ENCODE measurements at regions not wholly inside any gene's neighbourhood (a gene's known extent, or its start where the extent isn't known, plus 50 kb on each side); places are given as distances from the start of the nearest gene placed in this dataset.
"Not testable (repeated sequence)": the region's sequence is repeated elsewhere in the genome, so short reads cannot be mapped to it uniquely, and the experiment has no call there.

GRCh38 chr5:92179651-92180050, 796.5 kb upstream of the ARRDC3 start:
- DNase-seq (ENCODE audit: low read depth in 2 of 2): no peak

DNA sequence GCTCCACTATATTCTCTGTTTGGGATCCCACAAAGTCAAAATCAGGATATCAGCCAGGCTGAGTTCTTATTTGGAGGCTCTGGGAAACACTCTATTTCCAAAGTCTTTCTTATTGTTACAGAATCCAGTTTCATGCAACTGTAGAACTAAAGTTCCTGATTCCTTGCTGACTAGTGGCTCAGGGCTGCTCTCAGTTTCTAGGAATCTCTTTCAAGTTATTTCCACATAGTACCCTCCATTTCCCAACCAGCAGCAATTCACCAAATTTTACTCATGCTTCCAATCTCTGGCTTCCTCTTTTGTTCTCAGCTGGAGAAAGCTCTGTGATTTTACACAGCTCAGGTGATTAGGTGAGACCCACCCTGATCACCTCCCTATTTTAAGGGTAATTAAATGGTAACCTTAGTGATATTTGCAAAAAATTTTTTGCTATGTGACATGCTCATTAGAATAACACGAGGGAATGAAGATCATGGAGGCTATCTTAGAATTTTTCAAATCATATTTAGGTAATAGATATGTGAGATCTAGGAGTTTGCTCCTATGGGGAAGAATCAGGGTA, 794.9 kb upstream of the ARRDC3 start:
- no peak for DNase-seq (ENCODE audit: low read depth in 2 of 2)

GRCh38 chr5:92163906-92164305, 780.8 kb upstream of the ARRDC3 start:
- no peak for DNase-seq (ENCODE audit: low read depth in 2 of 2)

DNA sequence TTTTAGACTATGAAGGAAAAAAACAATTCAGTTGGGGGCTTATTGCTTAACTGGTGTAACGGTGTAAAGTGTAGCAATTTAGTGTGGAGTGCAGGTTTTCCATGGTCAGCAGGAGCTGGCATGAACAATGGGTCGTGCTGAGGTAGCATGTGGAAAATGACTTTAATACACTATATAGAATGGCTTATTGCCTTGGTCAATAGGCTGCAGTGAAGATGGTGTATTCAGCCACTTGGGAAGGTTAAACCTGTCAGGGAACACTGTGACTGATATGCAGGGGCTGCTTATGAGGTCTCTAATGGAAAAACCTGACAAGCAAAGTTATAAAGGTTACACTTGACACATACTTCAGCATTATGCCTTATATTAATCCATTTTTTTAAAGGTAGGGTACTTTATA, 764.7 kb upstream of the ARRDC3 start:
- no peak for DNase-seq (ENCODE audit: low read depth in 2 of 2)

GRCh38 chr5:92147266-92147665, 764.1 kb upstream of the ARRDC3 start:
- DNase-seq (ENCODE audit: low read depth in 2 of 2): no peak

- DNase-seq (ENCODE audit: low read depth in 2 of 2): no peak
Observed at GRCh38 chr5:92145852-92146251, 762.7 kb upstream of the ARRDC3 start.

GRCh38 chr5:92144824-92145223, 761.7 kb upstream of the ARRDC3 start:
- DNase-seq (ENCODE audit: low read depth in 2 of 2): no peak

GRCh38 chr5:92132294-92132908, 749.3 kb upstream of the ARRDC3 start:
- DNase-seq (ENCODE audit: low read depth in 2 of 2): not testable (repeated sequence)

DNA sequence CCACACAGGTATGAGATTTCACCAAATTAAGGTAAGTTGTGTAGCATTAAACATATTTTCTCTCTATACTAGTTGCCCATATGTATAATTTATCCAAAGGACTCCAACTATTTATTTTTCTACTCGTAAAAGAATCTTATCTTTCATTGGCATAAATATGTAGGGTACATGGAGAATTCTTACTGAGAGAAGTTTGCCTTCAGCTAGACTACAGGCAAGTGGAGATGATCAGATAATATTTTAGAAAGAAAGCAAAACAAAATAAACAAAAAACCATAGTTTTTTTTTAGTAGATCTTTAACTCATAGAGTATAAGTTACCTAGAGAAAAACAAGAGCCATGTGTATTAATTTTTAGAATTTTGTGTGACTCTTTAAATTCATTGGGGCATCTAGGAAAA, 743.1 kb upstream of the ARRDC3 start:
- DNase-seq (ENCODE audit: low read depth in 2 of 2): no peak

DNA sequence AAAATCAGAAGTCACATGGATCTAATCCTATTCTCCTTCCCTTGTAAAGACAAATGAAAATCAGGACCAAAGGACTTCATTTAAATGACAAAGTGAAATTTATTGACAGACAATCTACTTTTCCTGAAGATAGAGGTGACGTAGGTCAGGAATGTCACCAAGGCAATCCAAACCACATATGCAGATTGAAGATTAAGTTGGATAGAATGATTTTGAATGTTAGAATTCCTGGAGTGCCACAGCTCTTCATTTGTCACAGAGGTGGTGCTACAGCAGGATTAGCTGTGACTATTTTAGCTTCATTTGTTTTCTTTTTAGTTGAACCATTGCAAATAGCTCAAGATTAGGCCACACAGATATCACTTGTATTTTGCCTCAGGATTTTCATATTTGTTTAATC, 736.0 kb upstream of the ARRDC3 start:
- DNase-seq (ENCODE audit: low read depth in 2 of 2): no peak

GRCh38 chr5:92106808-92107207, 723.7 kb upstream of the ARRDC3 start:
- DNase-seq (ENCODE audit: low read depth in 2 of 2): no peak

DNA sequence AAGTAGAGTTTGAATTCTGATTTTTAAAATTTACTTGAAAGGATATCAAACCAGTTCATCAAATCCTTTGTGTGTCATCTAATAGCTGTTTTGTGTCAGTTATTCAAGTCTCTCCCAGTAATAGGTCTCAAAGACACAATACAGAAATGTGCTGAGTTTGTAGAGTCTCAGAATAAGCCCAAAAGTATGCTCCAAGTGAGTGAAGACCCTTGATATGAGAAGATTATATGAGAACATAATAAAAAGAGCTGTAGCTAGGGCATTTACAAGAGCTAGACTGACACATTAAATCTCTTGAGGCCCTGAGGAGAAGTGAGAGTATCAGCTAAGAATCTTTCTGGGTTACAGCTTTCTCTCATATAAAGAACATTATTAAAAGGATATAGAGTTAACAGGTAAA, 721.0 kb upstream of the ARRDC3 start:
- DNase-seq (ENCODE audit: low read depth in 2 of 2): no peak

GRCh38 chr5:92102313-92102712, 719.2 kb upstream of the ARRDC3 start:
- DNase-seq (ENCODE audit: low read depth in 2 of 2): no peak

DNA sequence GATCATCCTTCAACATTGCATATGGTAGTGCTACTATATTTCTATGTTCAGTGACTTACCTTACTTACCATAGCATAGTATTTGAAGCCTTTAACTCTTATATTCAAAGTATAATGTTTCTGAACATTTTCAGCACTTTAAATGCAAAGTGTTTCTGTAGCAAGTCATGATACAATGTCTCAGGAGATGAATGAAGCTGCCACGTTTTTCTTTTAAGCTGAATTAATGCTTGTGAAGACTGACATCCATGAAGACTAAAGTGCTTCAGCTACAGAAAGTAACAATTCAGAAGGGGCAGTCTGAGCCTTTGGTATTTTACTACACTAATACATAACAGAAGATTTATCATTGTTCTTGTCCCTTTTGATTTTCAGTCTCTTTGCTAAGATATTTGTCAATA, 709.1 kb upstream of the ARRDC3 start:
- no peak for DNase-seq (ENCODE audit: low read depth in 2 of 2)

GRCh38 chr5:92086059-92086811, 703.1 kb upstream of the ARRDC3 start:
- no peak for DNase-seq (ENCODE audit: low read depth in 2 of 2)

- DNase-seq (ENCODE audit: low read depth in 2 of 2): no peak
Observed at GRCh38 chr5:92081958-92082712, 699.0 kb upstream of the ARRDC3 start.

- DNase-seq (ENCODE audit: low read depth in 2 of 2): no peak
Observed at GRCh38 chr5:92070786-92071185, 687.7 kb upstream of the ARRDC3 start.

GRCh38 chr5:92064993-92065392, 681.9 kb upstream of the ARRDC3 start:
- DNase-seq (ENCODE audit: low read depth in 2 of 2): no peak

DNA sequence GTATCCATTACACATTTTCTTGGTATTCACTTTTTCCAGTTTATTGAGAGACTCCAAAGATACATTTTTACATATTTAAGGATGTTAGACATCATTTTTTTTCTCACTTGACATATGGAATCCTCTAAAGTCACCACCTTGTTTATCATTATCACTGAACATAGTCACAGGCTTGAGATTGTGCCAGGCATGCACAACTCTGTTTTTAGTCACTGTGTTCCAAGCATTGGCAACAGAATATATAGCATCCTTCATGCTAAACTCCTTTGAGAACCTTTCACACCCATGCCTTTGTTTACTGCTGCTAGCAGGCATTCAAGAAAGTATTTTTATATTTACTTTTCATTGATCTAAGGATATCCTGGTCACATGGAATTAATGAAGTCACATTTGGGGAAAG, 668.6 kb upstream of the ARRDC3 start:
- DNase-seq (ENCODE audit: low read depth in 2 of 2): no peak

- DNase-seq (ENCODE audit: low read depth in 2 of 2): no peak
Observed at GRCh38 chr5:92050970-92051369, 667.9 kb upstream of the ARRDC3 start.

DNA sequence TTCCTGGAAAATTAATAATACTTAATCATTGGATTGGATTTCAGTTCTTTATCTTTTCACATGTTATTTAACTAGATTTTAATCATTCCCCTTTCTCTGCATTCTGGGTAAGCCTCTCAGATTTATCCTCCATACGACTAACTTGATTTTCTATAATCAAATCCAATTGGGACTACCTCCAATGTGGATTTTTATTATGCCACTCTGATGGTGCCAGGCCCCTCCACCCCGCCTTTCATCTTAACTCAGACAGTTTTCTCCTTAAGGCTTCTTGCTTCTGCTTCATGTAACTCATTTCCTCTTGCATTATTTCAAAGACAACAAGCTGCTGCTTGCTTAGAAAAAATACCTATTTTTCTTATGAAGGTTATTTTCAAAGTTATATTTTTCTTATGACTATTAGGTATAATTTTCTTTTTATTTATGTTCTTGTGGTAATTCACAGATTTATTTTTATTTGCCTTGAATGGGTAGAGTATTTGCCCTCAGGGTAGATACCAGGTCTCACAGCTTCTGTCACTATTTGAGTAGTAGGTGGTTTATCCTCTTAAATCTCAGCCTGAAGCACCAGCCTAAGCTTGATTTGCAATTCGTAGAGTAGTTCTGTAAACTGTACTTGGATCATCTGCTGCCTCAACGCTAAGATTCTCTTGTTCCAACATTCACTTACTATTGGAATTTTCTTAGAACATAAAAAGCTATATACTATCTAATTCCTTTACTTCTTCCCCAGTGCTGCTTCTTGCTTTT, 659.0 kb upstream of the ARRDC3 start:
- no peak for DNase-seq (ENCODE audit: low read depth in 2 of 2)

GRCh38 chr5:92041206-92041605, 658.1 kb upstream of the ARRDC3 start:
- DNase-seq (ENCODE audit: low read depth in 2 of 2): no peak
